C4-2B (cell line): ENCODE measurements at regions not wholly inside any gene's neighbourhood (a gene's known extent, or its start where the extent isn't known, plus 50 kb on each side); places are given as distances from the start of the nearest gene placed in this dataset.

Source experiments
- CTCF ChIP-seq: fragments of 450-650 bp; conservative IDR thresholded peaks from 2 replicates; pipeline ENCODE4 v1.5.1; 2017; ENCODE audit warnings: mild to moderate bottlenecking
- ZFX ChIP-seq: fragments of 450-650 bp; IDR thresholded peaks from 2 replicates; pipeline ENCODE4 v1.6.1; 2017

- TF ChIP-seq CTCF = no peak
- no peak for TF ChIP-seq ZFX
These were observed 155.1 kb upstream of the WWC1 start for GRCh38 chr5:168136340-168136739.
